Midbrain (tissue), 1 donor: ENCODE measurements at regions not wholly inside any gene's neighbourhood (a gene's known extent, or its start where the extent isn't known, plus 50 kb on each side); places are given as distances from the start of the nearest gene placed in this dataset.
"Not testable (repeated sequence)": the region's sequence is repeated elsewhere in the genome, so short reads cannot be mapped to it uniquely, and the experiment has no call there.

Experiments used
- DNase-seq: peaks from one replicate; lab custom pipeline; 2025; lab: John Stamatoyannopoulos, UW

DNA sequence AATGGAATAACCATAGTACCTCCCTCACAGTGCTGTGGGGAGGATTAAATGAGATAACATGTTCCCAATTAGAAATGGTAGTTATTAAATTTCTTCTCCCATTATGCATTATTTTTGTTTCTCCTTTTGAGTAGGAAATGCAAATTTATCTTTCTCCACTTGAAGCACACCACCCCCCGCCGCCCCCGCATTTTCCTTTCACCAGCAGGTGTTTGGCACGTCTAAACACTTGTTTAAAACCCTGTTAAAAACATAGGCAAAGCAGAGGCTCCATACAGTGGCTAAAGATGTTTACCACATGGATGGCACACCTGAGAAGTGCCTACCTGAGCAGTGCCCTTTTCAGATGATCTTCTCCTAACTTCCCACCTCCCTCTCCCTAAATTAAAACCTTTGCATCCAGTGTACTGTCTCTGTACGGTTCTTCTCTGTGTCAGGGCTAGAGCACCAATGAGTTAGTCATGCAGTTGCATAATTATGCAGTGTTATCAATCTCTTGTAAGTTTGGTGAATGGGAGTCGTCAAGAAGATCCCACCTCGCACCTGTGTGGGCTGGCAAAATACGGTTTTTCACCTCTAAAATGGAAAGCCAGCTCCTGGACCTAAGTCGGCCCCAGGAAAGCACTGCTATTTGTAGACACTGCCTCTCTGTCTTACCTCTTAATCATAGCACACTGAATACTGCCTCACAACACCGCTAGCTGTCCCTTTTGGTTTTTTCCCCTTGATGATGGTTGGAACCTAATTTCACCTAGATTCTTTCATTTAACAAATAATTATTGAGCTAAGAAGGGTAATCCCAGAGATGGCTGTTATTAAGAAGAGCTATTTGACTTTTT, 122.0 kb downstream of the CT47B1 start:
- no peak for DNase-seq

DNA sequence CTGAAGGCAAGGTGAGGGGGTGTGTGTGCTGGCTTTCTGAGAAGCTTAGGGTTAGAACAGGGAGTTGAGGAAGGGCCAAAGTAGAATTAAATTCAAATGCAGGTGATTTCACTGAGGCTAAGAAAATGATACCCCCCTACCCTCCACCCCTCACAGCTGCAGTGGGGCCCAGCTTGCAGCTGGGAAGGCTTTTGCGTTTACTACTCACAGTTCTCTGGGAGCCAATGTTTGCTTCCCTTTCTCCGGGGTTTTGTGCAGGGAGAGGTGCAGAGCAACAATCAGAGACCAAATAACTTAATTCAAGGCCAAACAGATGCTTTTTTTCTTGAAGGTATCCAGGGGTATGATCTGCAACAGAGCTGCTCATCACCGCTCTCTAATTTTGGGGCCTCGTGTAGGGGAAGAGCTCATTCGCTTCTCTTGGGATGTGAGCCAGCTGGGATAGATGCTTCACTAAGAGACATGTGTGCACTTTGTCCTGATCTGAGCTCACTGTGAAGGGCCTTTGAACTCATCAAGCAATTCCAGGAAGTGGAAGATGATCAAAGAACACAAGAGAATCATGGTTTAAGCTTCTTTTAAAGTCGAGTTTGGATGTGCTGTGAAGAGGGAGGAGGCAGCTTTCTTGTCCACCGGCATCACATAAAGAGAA, 122.7 kb upstream of the C1GALT1C1 start:
- DNase-seq, result no peak

- DNase-seq, result no peak
Measured at GRCh38 chrX:120751683-120752082, 121.8 kb upstream of the C1GALT1C1 start.

DNA sequence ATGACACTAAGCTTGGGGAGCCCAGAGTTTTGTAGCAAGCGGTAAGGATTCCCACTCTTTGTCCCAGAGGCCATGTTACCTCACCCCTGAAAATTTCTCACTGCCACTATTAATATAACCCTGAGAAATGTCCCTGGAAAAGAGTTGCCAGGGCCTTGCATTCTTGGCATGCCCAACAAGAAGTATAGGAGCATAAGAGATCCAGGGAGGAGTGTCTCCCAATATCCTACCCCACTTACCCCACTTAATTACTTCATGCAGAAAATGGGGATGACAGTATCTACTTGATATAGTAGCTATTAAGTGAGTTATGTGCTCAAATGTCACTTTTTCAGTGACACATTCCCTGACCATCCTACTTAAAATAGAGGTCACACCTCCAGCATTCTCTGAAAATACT, 120.5 kb upstream of the C1GALT1C1 start:
- DNase-seq, result no peak

DNA sequence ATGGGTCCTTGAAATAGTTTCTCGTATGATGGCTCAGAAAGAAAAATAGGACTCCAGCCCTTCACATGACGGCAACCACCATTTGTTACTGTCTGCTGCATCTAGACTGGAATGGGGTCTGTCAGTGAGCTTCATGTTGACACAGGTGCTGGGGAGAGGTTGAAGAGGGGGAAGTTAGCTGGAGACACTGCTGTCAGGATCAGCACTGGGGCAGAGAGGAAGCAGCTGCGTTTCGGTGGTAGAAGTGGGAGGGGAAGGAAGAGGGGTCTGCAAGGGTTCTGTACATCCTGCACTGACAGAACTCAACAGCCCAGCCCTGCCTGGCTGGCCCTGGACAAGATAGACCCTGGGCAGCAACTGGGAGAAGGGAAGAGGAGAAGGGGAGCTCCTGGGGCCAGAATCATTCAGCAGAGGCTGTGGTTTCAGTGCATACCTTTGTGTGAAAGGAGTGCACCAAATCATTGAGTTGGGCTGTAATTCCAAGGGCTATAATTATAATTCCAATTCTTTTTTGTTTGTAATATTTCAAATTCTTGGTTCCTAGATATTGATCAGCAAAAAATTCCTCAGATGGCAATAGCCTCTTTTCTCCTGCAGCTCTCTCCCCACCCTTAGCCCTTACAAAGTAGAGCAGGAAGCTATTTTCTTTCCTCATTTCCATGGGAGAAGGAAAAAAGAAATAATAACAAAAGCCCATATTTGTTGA, 119.4 kb upstream of the C1GALT1C1 start:
- no peak for DNase-seq

DNA sequence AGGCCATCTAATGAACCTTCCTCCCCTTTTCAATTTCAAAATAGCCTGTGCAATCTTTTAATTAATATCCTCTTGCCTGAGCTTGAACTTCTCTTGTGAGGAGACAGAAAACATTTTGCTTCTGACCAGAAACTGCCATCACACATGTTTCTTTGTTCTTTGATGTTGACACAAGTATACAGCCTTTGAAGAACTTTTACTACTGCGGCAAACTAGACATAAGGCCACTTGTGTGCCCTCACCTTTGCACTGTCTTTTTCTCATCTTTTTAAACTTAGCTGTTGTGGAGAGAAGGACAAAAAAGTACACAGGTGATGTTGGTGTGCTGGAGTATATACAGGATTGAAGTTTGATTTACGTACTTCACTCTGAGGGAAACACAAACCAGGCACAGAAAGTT, 116.3 kb upstream of the C1GALT1C1 start:
- no peak for DNase-seq

DNA sequence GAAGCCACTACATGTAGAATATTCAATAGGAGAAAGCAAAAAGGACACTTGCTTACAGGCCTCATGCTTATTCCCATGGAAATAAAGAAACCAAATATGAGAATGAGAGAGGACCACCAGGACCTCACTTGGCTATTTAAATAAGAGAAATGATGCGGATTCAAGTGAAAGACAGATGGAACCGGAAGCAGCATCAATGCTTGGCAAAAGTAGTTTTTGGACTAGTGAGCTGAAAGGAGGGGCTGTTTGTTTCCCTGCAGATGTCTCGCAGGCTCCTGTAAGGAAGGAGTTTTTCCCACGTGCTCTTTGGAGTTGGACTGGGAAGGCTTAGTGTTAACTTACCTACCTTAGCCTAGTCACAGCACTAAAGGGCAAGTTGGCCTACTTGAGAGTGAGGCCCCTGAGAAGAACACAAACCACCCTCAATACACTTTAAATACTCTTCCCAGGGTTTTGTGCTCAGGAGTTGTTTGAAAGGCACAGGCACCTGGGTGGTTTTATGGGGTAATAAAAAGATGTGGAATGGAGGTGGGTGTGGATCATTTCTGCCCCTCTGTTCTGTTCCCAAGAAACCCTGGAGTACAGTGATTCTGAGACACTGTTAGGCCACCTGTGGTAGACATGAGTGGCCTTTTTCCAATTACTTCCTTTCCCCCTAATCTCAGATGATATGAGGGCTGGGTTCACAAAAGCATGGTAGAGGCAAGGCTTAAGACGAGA, 113.3 kb upstream of the C1GALT1C1 start:
- no peak for DNase-seq

GRCh38 chrX:120741452-120741851, 111.6 kb upstream of the C1GALT1C1 start:
- no peak for DNase-seq

- DNase-seq, result no peak
Measured at GRCh38 chrX:120740072-120740471, 110.2 kb upstream of the C1GALT1C1 start.

DNA sequence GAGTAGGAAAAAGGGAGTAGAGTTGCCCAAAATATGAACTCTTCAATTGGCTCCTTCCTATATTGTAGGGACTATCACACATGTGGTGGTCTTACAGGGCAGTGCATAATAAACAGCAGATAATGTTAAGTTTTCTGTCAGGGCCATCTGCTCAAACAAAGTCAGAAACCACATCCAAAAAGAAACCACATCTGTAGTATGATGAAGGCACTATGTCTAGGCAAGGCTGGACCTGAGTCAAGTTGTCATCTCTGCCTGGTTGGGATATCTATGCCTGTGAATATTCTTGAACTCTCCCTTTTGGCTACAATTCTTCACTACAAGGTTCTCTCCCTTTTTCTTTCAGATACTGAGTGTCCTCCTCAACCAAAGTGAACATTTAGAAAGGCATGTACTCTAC, 109.4 kb upstream of the C1GALT1C1 start:
- no peak for DNase-seq

- DNase-seq, result no peak
Measured at GRCh38 chrX:120736989-120737388, 107.1 kb upstream of the C1GALT1C1 start.

DNA sequence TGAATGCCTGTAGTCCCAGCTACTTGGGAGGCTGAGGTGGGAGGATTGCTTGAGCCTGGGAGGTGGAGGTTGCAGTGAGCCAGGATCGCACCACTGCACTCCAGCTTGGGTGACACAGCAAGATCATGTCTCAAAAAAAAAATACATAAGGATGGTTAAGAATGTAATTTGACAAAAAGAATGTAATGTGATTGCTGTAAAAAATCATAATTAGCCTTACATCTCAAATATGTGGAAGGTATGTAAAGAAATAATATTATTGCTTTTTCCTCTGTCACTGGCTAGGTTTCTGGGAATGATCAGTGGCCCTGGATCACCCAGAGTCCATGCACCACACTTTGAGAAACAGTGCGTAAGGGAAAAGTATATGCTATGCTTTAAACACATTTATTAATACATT, 106.1 kb upstream of the C1GALT1C1 start:
- DNase-seq, result no peak

- DNase-seq, result no peak
Measured at GRCh38 chrX:120732879-120733278, 103.0 kb upstream of the C1GALT1C1 start.

GRCh38 chrX:120732461-120732860, 102.6 kb upstream of the C1GALT1C1 start:
- DNase-seq, result no peak

DNA sequence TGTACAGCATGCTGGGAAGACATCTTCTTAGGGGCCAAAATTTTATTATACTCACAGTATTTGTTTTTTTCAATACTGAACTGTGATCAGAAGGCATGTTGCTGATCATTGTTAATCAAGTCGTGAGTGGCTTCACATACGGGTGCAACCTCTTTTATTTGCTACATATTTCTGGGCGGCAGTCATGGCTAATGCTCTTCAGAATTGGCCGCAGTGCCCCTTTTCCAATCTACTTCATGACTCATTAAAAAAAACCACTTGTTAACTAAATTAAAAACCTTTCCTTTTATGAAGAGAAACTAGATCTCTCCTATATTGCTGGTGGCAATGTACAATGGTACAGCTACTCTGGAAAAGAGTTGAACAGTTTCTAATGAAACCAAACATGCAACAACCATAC, 101.5 kb upstream of the C1GALT1C1 start:
- DNase-seq, result no peak

DNA sequence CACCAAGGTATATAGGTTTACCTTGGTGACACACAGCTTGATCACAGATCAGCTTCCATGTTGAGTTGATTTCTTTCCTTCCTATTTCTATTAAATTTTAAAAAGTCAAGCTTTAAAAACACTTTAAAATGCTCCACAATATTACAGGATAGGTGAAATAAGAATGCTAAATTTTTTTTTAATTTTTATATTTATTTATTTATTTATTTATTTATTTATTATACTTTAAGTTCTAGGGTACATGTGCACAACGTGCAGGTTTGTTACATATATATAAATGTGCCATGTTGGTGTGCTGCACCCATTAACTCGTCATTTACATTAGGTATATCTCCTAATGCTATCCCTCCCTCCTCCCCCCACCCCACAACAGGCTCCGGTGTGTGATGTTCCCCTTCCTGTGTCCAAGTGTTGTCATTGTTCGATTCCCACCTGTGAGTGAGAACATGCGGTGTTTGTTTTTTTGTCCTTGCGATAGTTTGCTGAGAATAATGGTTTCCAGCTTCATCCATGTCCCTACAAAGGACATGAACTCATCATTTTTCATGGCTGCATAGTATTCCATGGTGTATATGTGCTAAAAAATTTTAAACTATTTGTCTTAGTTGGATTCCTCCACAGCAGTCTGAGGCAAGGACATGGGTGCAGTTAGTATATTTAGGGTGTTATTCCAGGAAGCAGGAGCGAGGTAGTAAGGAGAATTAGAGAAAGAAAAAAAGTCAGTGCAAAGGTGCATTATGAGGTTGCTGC, 99.8 kb upstream of the C1GALT1C1 start:
- not testable (repeated sequence) for DNase-seq

DNA sequence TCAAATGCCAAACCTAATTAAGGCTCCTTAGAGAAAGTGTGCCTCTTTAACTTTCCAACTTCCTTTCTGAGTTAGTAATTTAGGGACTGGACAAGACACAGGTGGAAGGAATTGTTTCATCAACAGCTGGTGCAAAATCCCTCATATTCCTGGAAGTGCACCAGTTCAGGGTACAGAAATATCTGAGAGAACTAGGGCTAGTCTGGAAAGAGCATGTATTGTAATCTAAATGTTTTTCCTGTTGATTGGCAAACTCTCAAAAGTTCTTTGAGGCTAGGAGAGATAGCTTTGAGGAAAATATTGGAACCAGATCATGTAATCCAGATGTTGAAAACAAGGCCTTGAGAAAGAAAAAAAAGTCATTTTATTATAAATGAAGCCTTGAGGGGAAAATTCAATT, 98.1 kb upstream of the C1GALT1C1 start:
- DNase-seq, result no peak

DNA sequence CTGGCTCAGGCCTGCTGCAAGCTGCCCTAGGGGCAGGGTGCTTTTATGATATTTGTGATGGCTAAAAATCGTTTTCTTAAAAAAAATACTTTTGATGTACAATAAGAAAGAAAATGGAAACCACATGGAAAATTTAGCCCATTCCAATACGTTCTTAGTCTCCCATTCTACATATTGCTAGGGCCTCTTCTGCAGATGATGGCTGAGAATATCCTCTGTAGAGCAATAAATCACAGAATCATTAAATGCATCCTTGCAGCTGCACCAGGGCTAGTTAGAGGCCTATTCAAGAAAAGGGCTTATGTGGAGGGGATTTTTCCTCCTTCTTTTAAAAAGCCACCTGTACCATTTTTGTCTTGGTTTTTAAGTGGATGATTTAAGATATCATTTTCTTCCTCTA, 97.6 kb upstream of the C1GALT1C1 start:
- DNase-seq, result no peak

- no peak for DNase-seq
Measured at GRCh38 chrX:120726294-120726693, 96.4 kb upstream of the C1GALT1C1 start.

GRCh38 chrX:120725874-120726273, 96.0 kb upstream of the C1GALT1C1 start:
- DNase-seq, result no peak

GRCh38 chrX:120719622-120720021, 89.8 kb upstream of the C1GALT1C1 start:
- no peak for DNase-seq

GRCh38 chrX:120718969-120719368, 89.1 kb upstream of the C1GALT1C1 start:
- DNase-seq, result no peak
